AG09309 (cell line): ENCODE measurements at regions not wholly inside any gene's neighbourhood (a gene's known extent, or its start where the extent isn't known, plus 50 kb on each side); places are given as distances from the start of the nearest gene placed in this dataset.

ENCODE experiments used
- DNase-seq: peaks from one replicate; pipeline ENCODE4 v3.0.0-alpha.2; 2010; ENCODE audit warnings: low read depth
- H3K4me3 ChIP-seq: 2 replicates; pipeline ENCODE4 v1.5.1; 2011; ENCODE audit warnings: mild to moderate bottlenecking, low read depth, low read length, moderate library complexity; ENCODE audit not compliant: control insufficient read depth
- TF ChIP-seq, protein P1 (sequence below): IDR thresholded peaks from 2 replicates; pipeline ENCODE4 v1.5.1; 2011; ENCODE audit warnings: mild to moderate bottlenecking, low read depth, low read length, inconsistent platforms; ENCODE audit not compliant: insufficient read depth, control insufficient read depth; ENCODE audit errors: missing control alignments

- TF ChIP-seq, protein P1, sequence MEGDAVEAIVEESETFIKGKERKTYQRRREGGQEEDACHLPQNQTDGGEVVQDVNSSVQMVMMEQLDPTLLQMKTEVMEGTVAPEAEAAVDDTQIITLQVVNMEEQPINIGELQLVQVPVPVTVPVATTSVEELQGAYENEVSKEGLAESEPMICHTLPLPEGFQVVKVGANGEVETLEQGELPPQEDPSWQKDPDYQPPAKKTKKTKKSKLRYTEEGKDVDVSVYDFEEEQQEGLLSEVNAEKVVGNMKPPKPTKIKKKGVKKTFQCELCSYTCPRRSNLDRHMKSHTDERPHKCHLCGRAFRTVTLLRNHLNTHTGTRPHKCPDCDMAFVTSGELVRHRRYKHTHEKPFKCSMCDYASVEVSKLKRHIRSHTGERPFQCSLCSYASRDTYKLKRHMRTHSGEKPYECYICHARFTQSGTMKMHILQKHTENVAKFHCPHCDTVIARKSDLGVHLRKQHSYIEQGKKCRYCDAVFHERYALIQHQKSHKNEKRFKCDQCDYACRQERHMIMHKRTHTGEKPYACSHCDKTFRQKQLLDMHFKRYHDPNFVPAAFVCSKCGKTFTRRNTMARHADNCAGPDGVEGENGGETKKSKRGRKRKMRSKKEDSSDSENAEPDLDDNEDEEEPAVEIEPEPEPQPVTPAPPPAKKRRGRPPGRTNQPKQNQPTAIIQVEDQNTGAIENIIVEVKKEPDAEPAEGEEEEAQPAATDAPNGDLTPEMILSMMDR = no peak
- H3K4me3 ChIP-seq = no peak overlapping the region
- no peak for DNase-seq
Observed at GRCh38 chr20:24297993-24298392, 171.4 kb upstream of the SYNDIG1 start.

DNA sequence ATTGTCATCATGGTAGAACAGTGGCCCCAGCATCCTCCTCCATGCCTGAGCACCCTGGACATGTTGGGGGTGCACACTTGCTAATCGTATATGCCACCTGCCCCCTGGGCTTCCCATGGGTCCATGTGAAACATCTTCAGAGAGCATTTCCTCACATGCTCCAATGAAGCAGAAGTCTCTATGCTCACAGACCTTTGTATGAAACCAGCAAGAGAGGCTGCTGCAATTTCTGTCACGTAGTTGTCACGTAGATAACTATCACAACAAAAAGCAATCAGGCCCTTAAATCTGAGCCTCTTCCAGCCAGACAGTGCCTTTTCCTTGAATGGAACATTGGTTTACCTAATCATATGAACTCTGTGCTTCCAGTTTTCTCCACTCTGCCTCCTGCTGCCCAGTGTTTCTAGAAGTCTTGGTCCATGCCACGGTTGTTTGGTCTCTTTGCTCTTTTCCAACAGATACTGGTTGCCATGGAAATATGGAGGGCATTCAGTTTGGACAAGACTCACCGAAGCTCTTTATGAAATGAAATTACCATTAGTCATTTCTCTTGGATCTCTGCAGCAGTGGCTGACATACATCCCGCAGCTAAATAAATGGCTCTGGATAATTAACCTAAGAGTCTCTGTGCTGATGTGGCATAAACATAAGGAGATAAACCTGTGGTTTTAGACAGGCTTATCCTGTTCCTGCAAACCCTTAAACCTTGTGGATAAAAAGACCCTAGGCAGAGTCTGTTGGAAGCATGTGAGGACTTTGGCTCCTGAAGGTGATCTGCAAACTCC lies 172.8 kb upstream of the SYNDIG1 start:
- DNase-seq = no peak
- H3K4me3 ChIP-seq = no peak overlapping the region
- TF ChIP-seq, protein P1 = no peak

DNA sequence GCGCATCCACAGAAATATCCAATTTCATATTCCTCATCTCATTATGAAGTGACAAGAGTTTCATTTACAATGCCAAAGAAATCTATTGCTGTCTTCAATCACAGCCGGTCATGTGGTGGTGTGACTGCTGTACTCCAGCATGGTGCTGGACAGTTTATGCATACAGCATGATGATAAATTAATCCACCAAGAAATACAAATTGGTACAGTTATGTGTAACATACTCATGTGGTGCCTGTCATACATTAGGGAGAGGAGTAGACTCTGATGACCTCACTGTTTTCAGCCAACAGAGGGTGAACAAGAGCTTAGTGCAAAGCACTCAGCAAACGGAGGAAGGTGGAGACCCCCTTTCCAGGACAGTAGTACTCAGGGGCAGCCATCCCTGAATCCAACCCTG lies 178.4 kb upstream of the SYNDIG1 start:
- TF ChIP-seq, protein P1 = no peak
- no peak for DNase-seq
- H3K4me3 ChIP-seq = no peak overlapping the region

DNA sequence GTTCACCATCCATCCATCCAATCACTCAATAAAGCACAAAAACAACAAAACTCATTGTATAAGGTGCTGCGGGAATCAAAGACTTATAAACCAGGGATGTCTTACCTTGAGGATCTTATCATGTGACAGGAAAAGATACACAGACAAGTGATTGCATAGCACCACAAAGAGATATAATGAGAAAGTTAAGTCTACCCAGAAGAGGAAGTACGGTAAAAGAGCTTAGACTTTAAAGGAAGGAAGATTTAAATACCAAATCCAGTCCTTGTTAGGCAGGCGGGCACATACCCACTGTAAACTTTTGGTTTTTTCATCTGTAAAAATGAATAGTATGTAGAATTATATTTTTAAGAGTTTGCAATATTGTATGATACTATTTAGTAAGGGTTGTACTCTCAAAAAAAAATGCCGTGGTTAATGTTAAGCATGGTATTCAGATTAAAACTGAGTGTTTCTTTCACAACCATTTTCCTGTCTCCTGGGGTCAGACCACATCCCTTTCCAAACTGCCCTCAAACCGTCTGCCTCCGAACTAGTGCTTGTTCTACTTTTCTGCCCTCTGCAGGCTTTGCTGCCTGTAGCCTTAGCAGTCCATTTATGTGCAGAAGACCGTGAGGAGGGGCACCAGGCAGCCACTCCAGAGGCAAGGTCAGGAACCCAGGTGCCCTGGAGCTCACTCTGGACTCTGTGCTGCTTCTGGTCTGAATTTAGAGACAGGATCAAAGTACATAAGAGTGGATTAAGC lies 179.5 kb upstream of the SYNDIG1 start:
- H3K4me3 ChIP-seq = no peak overlapping the region
- DNase-seq = no peak
- TF ChIP-seq, protein P1 = no peak

DNA sequence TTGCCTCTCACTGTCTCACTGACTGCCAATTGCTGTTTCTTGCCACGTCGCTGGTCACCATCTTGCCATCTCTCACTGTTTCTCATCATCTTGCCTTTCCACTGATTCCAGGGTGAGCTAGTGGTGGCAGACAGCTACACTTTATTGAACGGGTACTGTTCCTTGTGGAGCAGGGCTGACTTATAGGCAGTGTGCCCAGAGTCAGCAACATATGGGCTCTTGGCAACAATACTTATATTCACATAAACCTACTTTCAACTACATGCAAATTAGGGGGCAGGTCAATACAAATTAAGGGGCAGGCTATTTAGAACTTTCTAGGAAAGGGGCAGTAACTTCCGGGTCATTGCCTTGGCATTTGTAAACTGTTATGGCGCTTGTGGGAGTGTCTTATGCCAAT lies 186.2 kb upstream of the SYNDIG1 start:
- no peak for DNase-seq
- TF ChIP-seq, protein P1 = no peak
- H3K4me3 ChIP-seq = no peak overlapping the region

GRCh38 chr20:24277196-24277595 lies 192.2 kb upstream of the SYNDIG1 start:
- DNase-seq = no peak
- H3K4me3 ChIP-seq = no peak overlapping the region
- TF ChIP-seq, protein P1 = no peak
